ENCODE measurements at regions not wholly inside any gene's neighbourhood (a gene's known extent, or its start where the extent isn't known, plus 50 kb on each side); places are given as distances from the start of the nearest gene placed in this dataset.

GRCh38 chr6:90411292-90411781, 114.7 kb upstream of the BACH2 start:
- Histone ChIP-seq H3K27ac (ENCODE audit: low read depth in 1 of 2, low read length in 2 of 2) (no peak overlapping the region), H3K4me2 (replicated peaks; ENCODE audit: extremely low read depth, low read length, poor library complexity, severe bottlenecking) (no peak overlapping the region), H3K9me3 (replicated peaks in 1 of 2; ENCODE audit: control insufficient read depth in 1 of 2, insufficient read depth in 1 of 2, low read length in 2 of 2) (no peaks in the 10 kb centered on the region), H3K27me3 (ENCODE audit: control insufficient read depth in 2 of 2, insufficient read depth in 2 of 2, low read length in 2 of 2) (no peaks in the 10 kb centered on the region), H3K4me3 (replicated peaks in 1 of 3; ENCODE audit: low read depth in 2 of 3, low read length in 3 of 3) (no peak overlapping the region), H3K79me2 (ENCODE audit: insufficient read depth, low read length) (no peaks in the 10 kb centered on the region), H4K20me1 (ENCODE audit: insufficient read depth, low read length) (no peaks in the 10 kb centered on the region), H3K9ac (ENCODE audit: insufficient read depth, low read length, poor library complexity, severe bottlenecking) (no peak overlapping the region), H3K36me3 (replicated peaks in 1 of 2; ENCODE audit: control insufficient read depth in 1 of 2, insufficient read depth in 2 of 2, low read length in 2 of 2) (no peaks in the 10 kb centered on the region), H2AFZ (ENCODE audit: insufficient read depth, low read depth, low read length, poor library complexity, severe bottlenecking) (no peak overlapping the region), H3K4me1 (ENCODE audit: control insufficient read depth in 1 of 2, insufficient read depth in 2 of 2, low read length in 2 of 2) (no peaks in the 10 kb centered on the region)
- Mint-ChIP-seq H3K27me3 (ENCODE audit: low read depth in 3 of 3) (peaks cover 2 to 7% (median 4%) of the 10 kb centered on the region in 3 donors), H3K36me3 (no peaks in the 10 kb centered on the region), H3K4me3 (no peak overlapping the region), H3K27ac (no peak overlapping the region), H3K9me3 (peaks cover 0 to 2% (median 0%) of the 10 kb centered on the region in 7 donors), H3K4me1 (peaks cover 6% of the 10 kb centered on the region)
- WGBS (ENCODE audit: insufficient coverage) = 88% methylated on average over 5 of the region's 7 CpGs
- intact Hi-C loops (cut with micrococcal nuclease) = no loop called here
- TF ChIP-seq CTCF (IDR thresholded peaks at IDR 0.05) = no peak
- no peak for DNase-seq

- H3K4me1 ChIP-seq (ENCODE audit: control insufficient read depth in 1 of 2, insufficient read depth in 2 of 2, low read length in 2 of 2) = no peaks in the 10 kb centered on the region
- H2AFZ ChIP-seq (ENCODE audit: insufficient read depth, low read depth, low read length, poor library complexity, severe bottlenecking) = no peak overlapping the region
- H3K9me3 ChIP-seq (replicated peaks in 1 of 2; ENCODE audit: control insufficient read depth in 1 of 2, insufficient read depth in 1 of 2, low read length in 2 of 2) = no peaks in the 10 kb centered on the region
- no peaks in the 10 kb centered on the region for H3K79me2 ChIP-seq (ENCODE audit: insufficient read depth, low read length)
- H3K9ac ChIP-seq (ENCODE audit: insufficient read depth, low read length, poor library complexity, severe bottlenecking) = no peak overlapping the region
- no peaks in the 10 kb centered on the region for H3K9me3 Mint-ChIP-seq
- no peaks in the 10 kb centered on the region for H3K27me3 ChIP-seq (ENCODE audit: control insufficient read depth in 2 of 2, insufficient read depth in 2 of 2, low read length in 2 of 2)
- no peak overlapping the region for H3K4me3 ChIP-seq (replicated peaks in 1 of 3; ENCODE audit: low read depth in 2 of 3, low read length in 3 of 3)
- intact Hi-C loops (cut with micrococcal nuclease) = no loop called here
- peaks cover 6% of the 10 kb centered on the region for H3K4me1 Mint-ChIP-seq
- H3K36me3 Mint-ChIP-seq = no peaks in the 10 kb centered on the region
- TF ChIP-seq CTCF (IDR thresholded peaks at IDR 0.05) = no peak
- H3K27me3 Mint-ChIP-seq (ENCODE audit: low read depth in 3 of 3) = peaks cover 0 to 5% (median 4%) of the 10 kb centered on the region in 3 donors
- H4K20me1 ChIP-seq (ENCODE audit: insufficient read depth, low read length) = no peaks in the 10 kb centered on the region
- H3K4me3 Mint-ChIP-seq = no peak overlapping the region
- no peaks in the 10 kb centered on the region for H3K36me3 ChIP-seq (replicated peaks in 1 of 2; ENCODE audit: control insufficient read depth in 1 of 2, insufficient read depth in 2 of 2, low read length in 2 of 2)
- WGBS (ENCODE audit: insufficient coverage) = 100% methylated on average over 1 of the region's 1 CpG
- H3K27ac Mint-ChIP-seq = no peak overlapping the region
- H3K27ac ChIP-seq (ENCODE audit: low read depth in 1 of 2, low read length in 2 of 2) = no peak overlapping the region
- H3K4me2 ChIP-seq (replicated peaks; ENCODE audit: extremely low read depth, low read length, poor library complexity, severe bottlenecking) = no peak overlapping the region
- DNase-seq = no peak
These were observed 113.1 kb upstream of the BACH2 start for GRCh38 chr6:90409700-90410099.

Data from CD14-positive monocyte (primary cell).